KBM-7 (cell line): ENCODE measurements at regions not wholly inside any gene's neighbourhood (a gene's known extent, or its start where the extent isn't known, plus 50 kb on each side); places are given as distances from the start of the nearest gene placed in this dataset.
A peak's percentile ranks its signal among the peaks of the same experiment; 100 is the strongest.

Source experiments
- DNase-seq: peaks from one replicate; pipeline ENCODE4 v3.0.0-alpha.2; 2015
- in situ Hi-C: fragments of 300-500 bp; cut with MboI; formaldehyde crosslinking; loops from 2 replicates; pipeline ENCODE4 v1.14.3; 2020; ENCODE audit warnings: low sequenced_read_pairs, low pct_unique_long_range_greater_than_20kb, mixed read lengths

- no peak for DNase-seq
- in situ Hi-C loops = no loop called here
Observed at GRCh38 chr5:9955586-9955985, 294.1 kb downstream of the ATPSCKMT start.

GRCh38 chr5:9954869-9955268 is 294.8 kb downstream of the ATPSCKMT start:
- in situ Hi-C loops = no loop called here
- no peak for DNase-seq

DNA sequence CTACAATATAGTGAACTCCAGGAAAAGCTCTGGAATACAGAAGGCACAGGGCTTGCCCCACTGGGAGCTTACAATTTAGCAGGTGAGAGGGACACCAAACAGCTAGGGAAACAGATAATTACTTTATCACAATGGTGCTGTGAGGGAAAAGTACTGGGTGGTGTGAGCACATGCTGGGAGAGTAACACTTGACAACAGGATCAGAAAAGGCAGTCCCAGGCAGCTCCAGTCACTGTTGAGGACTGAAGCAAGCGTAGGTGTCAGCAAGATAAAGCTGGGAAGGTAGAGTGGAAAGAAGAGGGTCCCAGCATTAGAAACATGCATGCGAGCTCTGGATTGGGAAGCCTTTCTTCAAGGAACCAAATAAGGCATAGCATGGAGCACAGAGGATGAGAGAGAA is 296.0 kb downstream of the ATPSCKMT start:
- DNase-seq = no peak
- in situ Hi-C loops = no loop called here

DNA sequence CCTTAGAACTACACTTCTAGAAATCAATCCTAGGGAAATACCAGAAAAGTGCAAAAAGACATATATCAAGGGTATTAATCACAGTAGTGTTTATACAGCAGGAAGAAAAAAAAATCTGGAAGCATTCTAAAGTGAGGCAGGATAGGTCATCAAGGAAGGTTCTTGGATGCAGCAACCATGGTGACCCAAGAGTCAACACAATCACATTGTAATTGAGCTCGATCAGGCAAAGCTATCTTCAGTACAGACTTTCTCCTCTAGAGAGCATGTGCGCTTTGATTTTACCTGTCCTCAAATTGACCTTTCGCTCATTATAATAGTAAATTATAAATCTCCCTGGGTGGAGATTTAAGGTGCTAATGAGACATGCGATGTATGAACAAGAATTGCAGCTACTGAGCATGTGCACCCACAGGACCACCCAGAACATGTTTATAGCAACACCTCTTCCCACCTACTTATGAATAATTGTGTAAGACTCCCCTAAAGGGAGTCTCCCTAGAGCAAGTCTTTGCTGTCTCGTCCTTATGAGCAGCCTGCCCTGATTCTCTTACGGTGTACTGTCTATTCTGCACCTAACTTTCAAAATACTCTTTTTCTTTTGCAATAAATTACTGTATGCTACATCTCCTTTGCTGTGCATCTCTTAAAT is 297.7 kb downstream of the ATPSCKMT start:
- in situ Hi-C loops = no loop called here
- DNase-seq = no peak

GRCh38 chr5:9947944-9948343 is 301.7 kb downstream of the ATPSCKMT start:
- DNase-seq = no peak
- in situ Hi-C loops = no loop called here

DNA sequence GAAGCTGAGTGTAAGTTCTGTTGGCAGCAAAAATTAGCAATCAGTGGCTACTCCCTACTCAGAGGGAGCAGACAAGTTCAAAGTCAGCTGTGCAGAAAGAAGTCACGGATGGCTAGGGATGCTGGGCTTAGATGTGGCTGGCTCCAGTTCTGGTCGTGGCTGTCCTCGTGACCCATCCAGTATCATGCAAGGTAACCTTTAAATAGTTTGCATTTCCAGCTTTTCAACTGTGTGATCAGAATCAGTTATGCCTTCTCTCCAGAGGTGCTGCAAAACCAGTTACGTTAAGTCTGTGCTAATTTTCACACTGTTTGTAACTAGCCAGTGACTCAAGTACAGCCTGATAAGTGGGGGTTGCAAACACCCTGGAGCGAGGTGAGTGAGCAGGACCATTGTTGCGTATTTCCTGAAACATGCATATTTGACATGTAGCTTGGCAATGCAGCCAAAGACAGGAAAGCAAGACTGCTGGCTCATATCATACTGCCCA is 302.4 kb downstream of the ATPSCKMT start:
- no peak for DNase-seq
- in situ Hi-C loops = no loop called here

DNA sequence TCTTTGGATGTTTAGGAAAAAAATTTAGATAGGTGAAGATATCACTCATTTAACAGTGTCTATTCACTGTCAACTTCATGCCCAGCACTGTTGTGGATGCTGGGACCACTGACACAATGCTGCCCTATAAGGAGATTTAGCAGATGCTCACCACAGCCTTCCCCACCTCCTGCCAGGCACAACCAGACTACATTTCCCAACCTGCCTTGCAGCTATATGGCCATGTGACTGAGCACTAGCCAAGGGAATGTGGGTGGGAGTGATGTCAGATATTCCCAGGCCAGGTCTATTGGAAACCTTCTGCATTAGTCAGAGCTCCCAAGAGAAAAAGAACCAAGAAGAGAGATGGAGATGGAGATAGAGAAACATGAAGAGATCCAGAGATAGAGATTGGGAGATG is 302.6 kb upstream of the TAS2R1 start:
- no peak for DNase-seq
- in situ Hi-C loops = no loop called here

DNA sequence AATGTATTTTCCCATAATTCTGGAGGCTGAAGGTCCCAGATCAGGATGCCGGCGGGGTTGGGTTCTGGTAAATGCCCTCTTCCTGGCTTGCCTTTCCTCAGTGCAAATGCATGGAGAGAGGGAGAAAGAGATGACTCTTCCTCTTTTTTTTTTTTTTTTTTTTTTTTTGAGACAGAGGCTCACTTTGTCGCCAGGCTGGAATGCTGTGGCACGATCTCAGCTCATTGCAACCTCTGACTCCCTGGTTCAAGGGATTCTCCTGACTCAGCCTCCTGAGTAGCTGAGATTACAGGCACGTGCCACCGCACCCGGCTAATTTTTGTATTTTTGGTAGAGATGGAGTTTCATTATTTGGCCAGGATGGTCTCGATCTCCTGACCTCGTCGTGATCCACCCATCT is 300.0 kb upstream of the TAS2R1 start:
- no peak for DNase-seq
- in situ Hi-C loops = no loop called here

- no peak for DNase-seq
- in situ Hi-C loops = no loop called here
Observed at GRCh38 chr5:9928326-9928725, 298.2 kb upstream of the TAS2R1 start.

GRCh38 chr5:9927521-9927997 is 297.4 kb upstream of the TAS2R1 start:
- in situ Hi-C loops = no loop called here
- DNase-seq = no peak

DNA sequence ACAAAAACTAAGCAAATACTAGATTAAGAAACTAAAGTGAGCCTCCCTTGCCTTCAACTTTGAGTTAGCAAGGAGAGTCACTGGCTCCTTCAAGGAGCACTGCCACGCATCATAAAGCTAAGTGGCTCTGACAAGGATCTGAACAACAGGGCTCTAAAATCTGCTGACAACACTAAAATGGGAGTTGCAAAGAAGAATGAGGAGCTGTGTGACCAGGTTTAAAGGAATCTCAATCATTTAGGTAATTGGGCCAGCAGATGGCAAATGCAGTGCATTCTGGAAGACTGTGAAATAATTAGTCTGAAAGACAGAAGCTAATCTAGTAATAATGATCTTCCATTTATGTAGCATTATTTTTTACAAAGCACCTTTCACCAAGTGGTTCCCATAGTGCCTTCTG is 297.0 kb upstream of the TAS2R1 start:
- in situ Hi-C loops = no loop called here
- DNase-seq = no peak

DNA sequence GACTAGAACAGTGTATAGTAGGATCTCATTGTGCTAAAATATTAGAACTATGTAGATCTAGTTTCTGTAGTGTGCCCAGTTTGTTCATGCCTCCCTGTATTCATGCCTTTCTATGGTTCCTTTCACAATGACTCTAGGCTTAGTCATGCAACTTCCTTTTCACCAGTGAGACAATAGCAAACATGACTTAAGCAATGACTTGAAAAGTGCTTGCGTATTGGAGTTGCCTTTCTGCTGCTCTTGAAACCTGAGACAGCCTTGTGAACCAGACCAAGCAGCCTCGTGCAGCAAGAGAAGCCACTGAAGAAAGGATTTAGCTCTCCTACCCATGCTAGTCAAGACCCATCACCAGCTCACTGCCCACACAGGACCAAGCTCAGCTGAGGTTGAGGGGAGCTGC is 294.5 kb upstream of the TAS2R1 start:
- no peak for DNase-seq
- in situ Hi-C loops = no loop called here

DNA sequence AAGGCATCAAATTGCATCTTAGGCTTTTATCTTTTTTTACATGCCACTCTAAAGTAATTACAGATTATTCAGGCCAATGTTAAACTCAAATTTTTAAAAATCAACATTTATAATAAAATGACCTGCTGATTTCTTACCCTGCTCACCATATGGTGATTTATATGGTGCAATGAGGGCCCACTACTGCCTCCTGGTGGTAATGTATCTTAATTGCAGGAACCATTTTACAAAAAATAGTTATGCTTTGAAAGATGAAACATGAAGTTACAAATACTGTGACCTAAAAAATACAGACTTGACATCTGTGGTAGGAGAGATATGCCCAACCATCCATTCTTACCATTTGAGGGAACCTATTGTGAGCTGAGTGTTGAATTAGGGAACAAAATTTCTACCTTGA is 292.6 kb upstream of the TAS2R1 start:
- DNase-seq = peak; percentile 5
- in situ Hi-C loops = no loop called here

DNA sequence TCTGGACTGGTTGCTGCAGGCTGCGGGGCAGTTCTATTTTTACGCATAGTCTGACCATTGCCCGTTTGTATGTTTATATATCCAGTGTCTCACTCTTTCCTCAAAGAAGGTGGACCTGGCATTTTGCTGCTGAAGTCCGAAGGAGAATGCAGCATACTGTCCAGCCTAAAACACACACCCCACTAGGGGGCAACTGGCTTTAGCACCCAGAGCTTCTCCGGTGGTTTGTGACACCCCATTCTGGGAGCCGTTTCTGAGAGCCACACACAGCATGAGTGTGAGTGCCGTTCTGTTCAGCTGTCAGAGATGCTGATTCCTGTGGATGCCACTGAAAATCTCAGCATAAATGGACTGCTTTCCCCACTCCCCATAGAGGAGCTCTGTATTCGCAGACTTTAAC is 290.5 kb upstream of the TAS2R1 start:
- DNase-seq = no peak
- in situ Hi-C loops = no loop called here

- in situ Hi-C loops = no loop called here
- DNase-seq = no peak
Observed at GRCh38 chr5:9919306-9920030, 289.3 kb upstream of the TAS2R1 start.

- in situ Hi-C loops = no loop called here
- DNase-seq = no peak
Observed at GRCh38 chr5:9905661-9906060, 275.5 kb upstream of the TAS2R1 start.

DNA sequence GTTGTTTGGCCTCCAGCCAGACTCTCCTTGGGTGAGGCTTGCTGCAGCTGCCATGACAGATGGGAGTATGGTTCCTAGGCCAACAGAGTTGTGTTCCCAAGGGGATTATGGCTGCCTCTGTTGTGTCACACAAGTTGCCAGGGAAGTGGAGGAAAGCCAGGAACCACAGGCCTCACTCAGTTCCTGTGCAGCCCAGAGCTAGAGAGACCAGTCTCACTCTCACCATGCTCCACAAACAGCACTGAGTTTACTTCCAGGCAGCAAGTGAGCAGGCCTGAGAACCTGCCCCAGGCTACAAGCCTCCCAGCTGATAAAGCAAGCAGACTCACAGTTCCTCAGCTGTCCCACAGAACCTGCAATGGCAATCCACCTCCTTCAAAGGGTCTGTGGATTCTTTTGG is 273.6 kb upstream of the TAS2R1 start:
- in situ Hi-C loops = no loop called here

DNA sequence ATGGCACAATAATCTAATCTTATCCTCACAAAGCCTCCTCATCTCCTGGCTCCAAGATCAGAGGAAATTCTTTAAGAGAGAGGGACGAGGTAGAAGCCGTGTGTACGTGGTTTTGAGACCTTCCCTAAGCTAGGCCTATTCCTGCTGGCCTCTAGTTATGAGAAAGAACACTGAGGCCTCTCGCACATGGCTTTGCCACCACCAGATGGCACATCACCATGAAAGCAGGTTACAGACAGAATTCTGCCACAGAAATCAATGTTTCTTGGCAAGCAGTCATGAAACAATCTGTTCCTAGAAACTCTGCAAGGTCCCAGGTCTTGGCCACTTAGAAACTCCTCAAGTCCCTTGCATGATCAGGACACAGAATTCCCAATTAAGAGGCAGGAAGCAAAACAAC is 268.2 kb upstream of the TAS2R1 start:
- in situ Hi-C loops = no loop called here
- peak; percentile 19 for DNase-seq

More for the DNA sequence above, 273.6 kb upstream of the TAS2R1 start:
- DNase-seq = no peak

- in situ Hi-C loops = no loop called here
- DNase-seq = no peak
Observed at GRCh38 chr5:9895302-9895645, 265.1 kb upstream of the TAS2R1 start.

DNA sequence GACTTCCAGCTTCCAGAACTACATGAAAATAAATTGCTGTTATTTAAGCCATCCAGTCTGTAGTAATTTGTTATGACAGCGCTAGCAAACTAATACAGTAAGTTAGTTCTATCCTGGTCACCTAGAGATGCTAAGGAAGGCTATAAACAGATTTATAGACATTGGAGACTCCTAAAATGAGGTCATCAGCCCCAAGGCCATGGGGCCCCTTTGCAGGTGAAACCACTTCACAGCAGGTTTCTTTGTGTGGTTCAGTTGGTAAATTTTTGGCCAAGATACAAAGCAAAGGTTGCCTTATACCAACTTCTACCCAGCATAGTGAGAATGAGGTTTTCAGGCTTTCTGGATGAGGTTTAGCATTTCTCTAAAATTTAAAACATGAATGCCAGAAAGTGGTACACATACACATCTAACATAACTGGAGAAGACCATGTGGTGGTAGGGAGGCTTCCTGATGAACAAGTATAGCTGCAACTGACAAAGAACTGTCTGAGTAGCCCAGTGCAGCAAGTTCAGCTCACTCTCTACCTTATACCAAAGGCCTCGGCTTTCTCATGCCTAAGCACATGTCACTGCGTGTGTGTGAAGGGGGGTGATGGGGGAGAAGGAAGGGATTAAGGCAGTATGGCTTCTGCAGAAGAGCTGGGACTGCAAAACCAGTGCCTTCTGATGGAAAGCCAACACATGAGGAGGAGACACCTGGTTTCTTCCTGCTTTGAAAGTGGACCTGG is 264.6 kb upstream of the TAS2R1 start:
- DNase-seq = no peak
- in situ Hi-C loops = no loop called here
